ENCODE measurements at regions not wholly inside any gene's neighbourhood (a gene's known extent, or its start where the extent isn't known, plus 50 kb on each side); places are given as distances from the start of the nearest gene placed in this dataset.

DNA sequence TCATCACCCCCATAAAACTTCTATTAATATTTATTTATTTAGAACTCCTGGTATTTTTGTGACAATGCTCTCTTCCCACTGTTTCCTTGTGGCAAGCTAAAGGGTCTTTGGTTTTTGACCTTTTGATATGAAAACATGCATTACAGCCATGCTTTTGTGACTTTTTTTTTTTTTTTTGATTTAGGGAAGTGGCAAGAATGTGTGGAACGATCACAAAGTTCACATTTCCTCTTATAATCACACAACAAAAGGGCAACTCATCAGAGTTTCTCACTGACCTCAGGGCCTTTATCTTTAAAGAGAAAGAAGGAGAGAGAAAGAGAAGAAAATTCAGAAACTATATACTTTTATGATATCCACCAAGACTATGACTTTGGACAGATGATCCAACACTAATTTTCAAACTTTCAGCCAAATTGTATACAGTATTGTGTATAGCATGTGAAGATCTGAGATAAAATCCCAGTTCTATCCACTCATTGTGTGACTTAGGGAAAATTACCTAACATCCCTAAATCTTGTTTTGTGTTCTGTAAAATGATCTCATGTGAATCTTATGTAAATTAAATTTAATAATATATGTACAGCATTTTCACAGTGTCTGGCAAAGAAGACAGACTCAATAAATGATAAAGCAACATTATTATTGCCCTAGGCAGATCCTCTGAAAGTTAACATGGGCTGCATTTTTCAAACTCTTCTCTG, 106.8 kb upstream of the MARCKS start:
- Histone ChIP-seq H2AFZ (ENCODE audit: low read depth, low read length) (no peak overlapping the region), H4K20me1 (ENCODE audit: insufficient read depth, low read length) (no peaks in the 10 kb centered on the region), H3K4me2 (ENCODE audit: low read length) (no peak overlapping the region), H3K4me3 (ENCODE audit: insufficient read depth, low read depth, low read length) (no peak overlapping the region), H3K9me3 (ENCODE audit: insufficient read depth, low read depth, low read length) (no peaks in the 10 kb centered on the region), H3K27me3 (ENCODE audit: insufficient read depth, low read length) (no peaks in the 10 kb centered on the region), H3K9ac (ENCODE audit: low read length) (no peak overlapping the region), H3K27ac (ENCODE audit: low read depth, low read length) (no peak overlapping the region), H3K4me1 (ENCODE audit: insufficient read depth, low read length) (no peaks in the 10 kb centered on the region), H3K79me2 (ENCODE audit: insufficient read depth, low read length) (no peaks in the 10 kb centered on the region), H3K36me3 (ENCODE audit: insufficient read depth, low read length) (no peaks in the 10 kb centered on the region)
- Mint-ChIP-seq H3K4me3 (ENCODE audit: unreplicated experiment) (no peak overlapping the region), H3K27ac (ENCODE audit: unreplicated experiment) (no peak overlapping the region), H3K36me3 (ENCODE audit: low read depth, unreplicated experiment) (no peaks in the 10 kb centered on the region), H3K9me3 (ENCODE audit: unreplicated experiment) (no peaks in the 10 kb centered on the region), H3K27me3 (ENCODE audit: low read depth, unreplicated experiment) (no peaks in the 10 kb centered on the region), H3K4me1 (ENCODE audit: low read depth, unreplicated experiment) (no peaks in the 10 kb centered on the region)
- FAIRE-seq: no peak
- no peak for TF ChIP-seq EZH2 (IDR thresholded peaks at IDR 0.05; ENCODE audit: insufficient read depth, low read length)
- TF ChIP-seq, protein P1, sequence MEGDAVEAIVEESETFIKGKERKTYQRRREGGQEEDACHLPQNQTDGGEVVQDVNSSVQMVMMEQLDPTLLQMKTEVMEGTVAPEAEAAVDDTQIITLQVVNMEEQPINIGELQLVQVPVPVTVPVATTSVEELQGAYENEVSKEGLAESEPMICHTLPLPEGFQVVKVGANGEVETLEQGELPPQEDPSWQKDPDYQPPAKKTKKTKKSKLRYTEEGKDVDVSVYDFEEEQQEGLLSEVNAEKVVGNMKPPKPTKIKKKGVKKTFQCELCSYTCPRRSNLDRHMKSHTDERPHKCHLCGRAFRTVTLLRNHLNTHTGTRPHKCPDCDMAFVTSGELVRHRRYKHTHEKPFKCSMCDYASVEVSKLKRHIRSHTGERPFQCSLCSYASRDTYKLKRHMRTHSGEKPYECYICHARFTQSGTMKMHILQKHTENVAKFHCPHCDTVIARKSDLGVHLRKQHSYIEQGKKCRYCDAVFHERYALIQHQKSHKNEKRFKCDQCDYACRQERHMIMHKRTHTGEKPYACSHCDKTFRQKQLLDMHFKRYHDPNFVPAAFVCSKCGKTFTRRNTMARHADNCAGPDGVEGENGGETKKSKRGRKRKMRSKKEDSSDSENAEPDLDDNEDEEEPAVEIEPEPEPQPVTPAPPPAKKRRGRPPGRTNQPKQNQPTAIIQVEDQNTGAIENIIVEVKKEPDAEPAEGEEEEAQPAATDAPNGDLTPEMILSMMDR (IDR thresholded peaks at IDR 0.05; ENCODE audit: insufficient read depth, low read depth, low read length): no peak
- DNase-seq (ENCODE audit: low read depth): no peak

GRCh38 chr6:113754291-113754690, 102.9 kb upstream of the MARCKS start:
- Histone ChIP-seq H2AFZ (ENCODE audit: low read depth, low read length) (no peak overlapping the region), H3K9ac (ENCODE audit: low read length) (no peak overlapping the region), H3K4me2 (ENCODE audit: low read length) (no peak overlapping the region), H4K20me1 (ENCODE audit: insufficient read depth, low read length) (no peaks in the 10 kb centered on the region), H3K4me3 (ENCODE audit: insufficient read depth, low read depth, low read length) (no peak overlapping the region), H3K79me2 (ENCODE audit: insufficient read depth, low read length) (no peaks in the 10 kb centered on the region), H3K36me3 (ENCODE audit: insufficient read depth, low read length) (no peaks in the 10 kb centered on the region), H3K27ac (ENCODE audit: low read depth, low read length) (no peak overlapping the region), H3K27me3 (ENCODE audit: insufficient read depth, low read length) (no peaks in the 10 kb centered on the region), H3K4me1 (ENCODE audit: insufficient read depth, low read length) (no peaks in the 10 kb centered on the region), H3K9me3 (ENCODE audit: insufficient read depth, low read depth, low read length) (no peaks in the 10 kb centered on the region)
- H3K9me3 Mint-ChIP-seq (ENCODE audit: unreplicated experiment): no peaks in the 10 kb centered on the region
- H3K4me3 Mint-ChIP-seq (ENCODE audit: unreplicated experiment): no peak overlapping the region
- peaks cover 10% of the 10 kb centered on the region for H3K4me1 Mint-ChIP-seq (ENCODE audit: low read depth, unreplicated experiment)
- H3K27me3 Mint-ChIP-seq (ENCODE audit: low read depth, unreplicated experiment): no peaks in the 10 kb centered on the region
- no peaks in the 10 kb centered on the region for H3K36me3 Mint-ChIP-seq (ENCODE audit: low read depth, unreplicated experiment)
- TF ChIP-seq, protein P1 (IDR thresholded peaks at IDR 0.05; ENCODE audit: insufficient read depth, low read depth, low read length): no peak
- no peak for TF ChIP-seq EZH2 (IDR thresholded peaks at IDR 0.05; ENCODE audit: insufficient read depth, low read length)
- DNase-seq (ENCODE audit: low read depth): no peak
- no peak for FAIRE-seq
- no peak overlapping the region for H3K27ac Mint-ChIP-seq (ENCODE audit: unreplicated experiment)
